GM12864 (cell line): ENCODE measurements at regions not wholly inside any gene's neighbourhood (a gene's known extent, or its start where the extent isn't known, plus 50 kb on each side); places are given as distances from the start of the nearest gene placed in this dataset.

Source experiments
- DNase-seq: peaks from one replicate; pipeline ENCODE4 v3.0.0-alpha.2; 2011; ENCODE audit warnings: low read depth
- H3K4me3 ChIP-seq: 2 replicates; pipeline ENCODE4 v1.5.1; 2011; ENCODE audit warnings: mild to moderate bottlenecking, low read depth, low read length, control low read depth
- CTCF ChIP-seq: IDR thresholded peaks from 2 replicates; pipeline ENCODE4 v1.5.1; 2011; ENCODE audit warnings: low read depth, mild to moderate bottlenecking, moderate library complexity, low read length, control low read depth, inconsistent platforms; ENCODE audit errors: missing control alignments

- peak; percentile 68 for TF ChIP-seq CTCF
- peak overlapping the region; percentile 89 for H3K4me3 ChIP-seq
- DNase-seq, result no peak
Observed at GRCh38 chr6:27177485-27178406, 69.8 kb upstream of the PRSS16 start.

- H3K4me3 ChIP-seq, result peak overlapping the region; percentile 89
- no peak for TF ChIP-seq CTCF
- no peak for DNase-seq
Observed at GRCh38 chr6:27178407-27178730, 69.1 kb upstream of the PRSS16 start.

DNA sequence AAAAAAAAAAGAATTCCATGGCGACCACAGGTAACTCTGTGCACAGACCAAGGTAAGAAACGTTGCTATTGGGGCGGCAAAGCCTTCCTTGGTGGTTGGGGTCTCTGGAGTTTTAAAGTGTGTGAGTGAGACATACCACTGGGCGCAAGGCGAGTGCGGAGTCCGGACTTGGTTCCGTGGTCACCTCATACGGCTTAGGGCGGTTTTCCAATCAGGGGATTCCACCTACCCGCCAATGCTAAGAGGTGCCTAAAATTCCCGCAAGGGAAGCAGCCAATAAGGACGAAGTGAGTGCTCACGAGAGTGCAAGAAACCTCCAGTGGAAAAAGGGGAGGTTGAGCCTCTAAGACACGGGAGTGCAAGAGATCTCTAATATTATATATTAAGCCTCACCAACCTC is 68.6 kb upstream of the PRSS16 start:
- DNase-seq, result no peak
- no peak for TF ChIP-seq CTCF
- peak overlapping the region; percentile 89 for H3K4me3 ChIP-seq

- peak; percentile 18 for TF ChIP-seq CTCF
- H3K4me3 ChIP-seq, result no peak overlapping the region
- no peak for DNase-seq
Observed at GRCh38 chr6:27183060-27183832, 64.3 kb upstream of the PRSS16 start.

DNA sequence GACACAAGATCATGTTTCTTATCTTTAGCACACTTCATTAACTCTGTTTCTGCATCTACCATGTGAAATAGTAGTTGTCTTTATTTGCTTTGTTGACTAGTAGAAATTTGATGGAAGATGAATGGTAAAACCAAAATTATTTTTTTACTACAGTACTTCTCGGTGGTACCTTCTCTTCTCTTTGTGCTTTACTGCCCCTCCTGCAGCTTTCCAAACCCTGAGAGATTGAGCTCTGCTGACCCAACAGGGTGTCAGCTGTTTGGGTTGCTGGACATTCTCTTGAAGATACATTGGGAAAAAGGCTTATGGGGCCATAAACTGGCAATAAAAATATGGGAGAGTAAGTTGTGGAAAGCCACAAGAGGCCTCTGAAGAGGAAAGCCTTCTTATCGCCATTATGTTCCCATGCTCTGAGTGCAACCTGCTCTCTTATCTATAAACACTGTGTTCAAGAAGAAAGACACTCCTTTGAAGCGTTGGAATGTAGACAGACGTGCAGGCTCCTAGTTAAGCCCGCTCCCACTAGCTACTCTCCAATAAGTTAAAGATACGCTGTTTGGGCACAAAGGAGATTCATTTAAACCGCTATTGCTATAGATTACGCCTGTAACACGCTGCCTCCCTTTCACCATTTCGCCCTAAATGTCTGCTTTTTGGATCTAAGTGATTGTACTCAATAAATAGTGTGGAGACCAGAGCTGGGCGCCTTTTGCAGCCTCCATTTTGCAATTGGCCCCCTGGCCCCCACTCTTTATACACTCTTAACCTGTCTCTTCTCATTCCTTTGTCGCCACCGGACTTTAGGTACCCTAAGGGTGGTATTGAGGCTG is 60.1 kb upstream of the PRSS16 start:
- TF ChIP-seq CTCF, result no peak
- no peak for DNase-seq
- H3K4me3 ChIP-seq, result peak overlapping the region; percentile 80

DNA sequence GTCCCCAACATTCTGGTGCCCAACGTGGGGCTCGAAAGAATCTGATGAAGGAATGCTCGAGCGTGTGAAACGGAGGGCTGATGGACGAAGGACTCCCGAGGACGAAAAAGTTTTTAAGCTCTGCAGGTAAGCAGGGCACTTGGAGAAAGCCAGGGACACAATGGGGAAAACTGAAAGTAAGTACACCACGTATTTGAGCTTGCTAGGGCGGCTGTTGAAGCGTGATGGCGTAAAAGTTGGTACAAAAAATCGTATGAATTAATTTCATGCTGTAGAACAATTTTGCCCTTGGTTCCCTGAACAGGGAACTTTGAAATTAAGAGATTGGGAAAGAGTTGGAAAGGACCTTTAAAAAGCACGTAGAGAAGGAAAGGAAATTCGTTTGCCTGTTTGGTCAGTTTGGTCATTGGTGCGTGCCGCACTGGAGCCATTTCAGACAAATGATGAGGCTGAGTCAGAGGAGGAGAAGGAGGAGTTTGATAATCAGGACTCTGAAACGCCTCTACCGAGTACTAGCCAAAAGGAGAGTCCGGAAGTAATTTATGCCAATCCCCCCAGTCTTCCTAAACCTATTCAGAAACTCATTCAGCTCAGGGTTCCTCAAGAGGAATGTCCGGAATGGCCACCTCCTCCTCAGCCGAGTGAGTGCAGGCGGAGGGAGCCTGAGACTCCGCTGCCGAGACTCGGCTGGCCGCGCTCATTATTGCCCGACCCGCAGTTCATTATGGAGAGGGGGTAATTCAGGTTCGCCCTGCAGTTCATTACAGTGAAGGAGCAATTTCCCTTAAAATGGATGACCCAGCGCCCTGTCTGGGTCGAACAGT is 59.2 kb upstream of the PRSS16 start:
- peak; percentile 52 for DNase-seq
- H3K4me3 ChIP-seq, result peak overlapping the region; percentile 80
- no peak for TF ChIP-seq CTCF
